ENCODE measurements at regions not wholly inside any gene's neighbourhood (a gene's known extent, or its start where the extent isn't known, plus 50 kb on each side); places are given as distances from the start of the nearest gene placed in this dataset.
"Not testable (repeated sequence)": the region's sequence is repeated elsewhere in the genome, so short reads cannot be mapped to it uniquely, and the experiment has no call there.

DNA sequence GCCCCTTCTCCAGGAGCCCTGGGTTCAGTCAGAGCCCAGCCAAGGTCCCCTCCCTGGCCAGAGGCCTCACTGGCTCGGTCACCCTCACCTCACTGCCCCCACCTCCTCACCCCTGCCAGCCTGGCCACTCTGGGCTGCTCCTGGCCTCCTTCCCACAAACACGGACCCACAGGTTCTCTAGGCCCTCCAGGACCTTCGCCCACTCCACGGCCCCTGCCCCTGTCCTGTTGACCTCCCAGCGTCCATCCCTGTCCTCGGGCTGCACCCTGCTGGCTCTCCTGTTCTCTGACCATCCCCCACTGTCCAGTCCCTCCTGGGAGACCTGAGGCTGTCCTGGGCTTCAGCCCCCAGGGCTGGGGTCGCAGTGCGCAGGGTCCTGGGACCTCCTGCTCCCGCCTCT, 173.3 kb downstream of the TMEM121 start:
- TF ChIP-seq, protein P1, sequence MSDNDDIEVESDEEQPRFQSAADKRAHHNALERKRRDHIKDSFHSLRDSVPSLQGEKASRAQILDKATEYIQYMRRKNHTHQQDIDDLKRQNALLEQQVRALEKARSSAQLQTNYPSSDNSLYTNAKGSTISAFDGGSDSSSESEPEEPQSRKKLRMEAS (IDR thresholded peaks at IDR 0.05; ENCODE audit: low read depth, low read length) = not testable (repeated sequence)
- not testable (repeated sequence) for TF ChIP-seq POLR2A (IDR thresholded peaks at IDR 0.05; ENCODE audit: extremely low read depth, insufficient read length)

All from NB4 (cell line).